ENCODE measurements at regions not wholly inside any gene's neighbourhood (a gene's known extent, or its start where the extent isn't known, plus 50 kb on each side); places are given as distances from the start of the nearest gene placed in this dataset.
"Not testable (repeated sequence)": the region's sequence is repeated elsewhere in the genome, so short reads cannot be mapped to it uniquely, and the experiment has no call there.

- Histone ChIP-seq H3K9me3 (ENCODE audit: control insufficient read depth, low read length) (peaks cover 64% of the 10 kb centered on the region), H3K4me1 (ENCODE audit: control insufficient read depth, insufficient read depth, low read length) (no peaks in the 10 kb centered on the region), H3K27ac (ENCODE audit: low read depth, low read length) (no peak overlapping the region), H3K27me3 (ENCODE audit: control insufficient read depth, insufficient read depth, low read length, poor library complexity, severe bottlenecking) (no peaks in the 10 kb centered on the region), H3K36me3 (ENCODE audit: control insufficient read depth, insufficient read depth, low read length) (peaks cover 31% of the 10 kb centered on the region), H3K9ac (ENCODE audit: extremely low read depth, low read length, poor library complexity, severe bottlenecking) (no peak overlapping the region), H3K4me3 (ENCODE audit: low read length) (no peak overlapping the region)
- Mint-ChIP-seq H3K36me3 (ENCODE audit: low read depth) (peaks cover 45% of the 10 kb centered on the region), H3K4me1 (no peaks in the 10 kb centered on the region), H3K4me3 (no peak overlapping the region), H3K27me3 (ENCODE audit: insufficient read depth) (peaks cover 4% of the 10 kb centered on the region), H3K9me3 (peaks cover 68% of the 10 kb centered on the region), H3K27ac (no peak overlapping the region)
- no peak for DNase-seq
- TF ChIP-seq CTCF (conservative IDR thresholded peaks at IDR 0.05): no peak
- 95 to 100% methylated on average over 1 to 2 of the region's 2 CpGs for WGBS, 2 experiments (ENCODE audit: insufficient coverage in 1 of 2, insufficient read length in 1 of 2)
Measured at GRCh38 chr9:94464790-94465189, 90.1 kb upstream of the PCAT7 start.

GRCh38 chr9:94472063-94472462 lies 82.8 kb upstream of the PCAT7 start:
- H3K9me3 ChIP-seq (ENCODE audit: control insufficient read depth, low read length): peaks cover 40% of the 10 kb centered on the region
- H3K4me1 Mint-ChIP-seq; H3K27ac ChIP-seq (ENCODE audit: low read depth, low read length); DNase-seq; H3K27me3 ChIP-seq (ENCODE audit: control insufficient read depth, insufficient read depth, low read length, poor library complexity, severe bottlenecking); H3K4me1 ChIP-seq (ENCODE audit: control insufficient read depth, insufficient read depth, low read length); H3K4me3 Mint-ChIP-seq; H3K27ac Mint-ChIP-seq; H3K36me3 ChIP-seq (ENCODE audit: control insufficient read depth, insufficient read depth, low read length); H3K4me3 ChIP-seq (ENCODE audit: low read length); H3K9ac ChIP-seq (ENCODE audit: extremely low read depth, low read length, poor library complexity, severe bottlenecking); H3K27me3 Mint-ChIP-seq (ENCODE audit: insufficient read depth): not testable (repeated sequence)
- peaks cover 23% of the 10 kb centered on the region for H3K36me3 Mint-ChIP-seq (ENCODE audit: low read depth)
- H3K9me3 Mint-ChIP-seq: peaks cover 77% of the 10 kb centered on the region
- WGBS, 2 experiments (ENCODE audit: insufficient coverage in 1 of 2, insufficient read length in 1 of 2): 86 to 91% methylated on average over 3 to 4 of the region's 4 CpGs

GRCh38 chr9:94472806-94473360 lies 82.0 kb upstream of the PCAT7 start:
- Mint-ChIP-seq H3K27me3 (ENCODE audit: insufficient read depth) (peaks cover 4% of the 10 kb centered on the region), H3K27ac (no peak overlapping the region), H3K9me3 (peaks cover 75% of the 10 kb centered on the region), H3K36me3 (ENCODE audit: low read depth) (peaks cover 23% of the 10 kb centered on the region), H3K4me1 (no peaks in the 10 kb centered on the region), H3K4me3 (no peak overlapping the region)
- no peak for DNase-seq
- no peak for TF ChIP-seq CTCF (conservative IDR thresholded peaks at IDR 0.05)
- H3K36me3 ChIP-seq (ENCODE audit: control insufficient read depth, insufficient read depth, low read length): no peaks in the 10 kb centered on the region
- peaks cover 42% of the 10 kb centered on the region for H3K9me3 ChIP-seq (ENCODE audit: control insufficient read depth, low read length)
- no peaks in the 10 kb centered on the region for H3K4me1 ChIP-seq (ENCODE audit: control insufficient read depth, insufficient read depth, low read length)
- 94 to 98% methylated on average over 2 to 3 of the region's 4 CpGs for WGBS, 2 experiments (ENCODE audit: insufficient coverage in 1 of 2, insufficient read length in 1 of 2)
- no peak overlapping the region for H3K27ac ChIP-seq (ENCODE audit: low read depth, low read length)
- H3K9ac ChIP-seq (ENCODE audit: extremely low read depth, low read length, poor library complexity, severe bottlenecking): no peak overlapping the region
- no peak overlapping the region for H3K4me3 ChIP-seq (ENCODE audit: low read length)
- H3K27me3 ChIP-seq (ENCODE audit: control insufficient read depth, insufficient read depth, low read length, poor library complexity, severe bottlenecking): no peaks in the 10 kb centered on the region

Data from endodermal cell (in vitro differentiated cells).